ENCODE measurements at regions not wholly inside any gene's neighbourhood (a gene's known extent, or its start where the extent isn't known, plus 50 kb on each side); places are given as distances from the start of the nearest gene placed in this dataset.

- no peak for DNase-seq
Observed at GRCh38 chr9:1713841-1714240, 301.3 kb upstream of the SMARCA2 start.

- DNase-seq = no peak
Observed at GRCh38 chr9:1717882-1718281, 297.3 kb upstream of the SMARCA2 start.

DNA sequence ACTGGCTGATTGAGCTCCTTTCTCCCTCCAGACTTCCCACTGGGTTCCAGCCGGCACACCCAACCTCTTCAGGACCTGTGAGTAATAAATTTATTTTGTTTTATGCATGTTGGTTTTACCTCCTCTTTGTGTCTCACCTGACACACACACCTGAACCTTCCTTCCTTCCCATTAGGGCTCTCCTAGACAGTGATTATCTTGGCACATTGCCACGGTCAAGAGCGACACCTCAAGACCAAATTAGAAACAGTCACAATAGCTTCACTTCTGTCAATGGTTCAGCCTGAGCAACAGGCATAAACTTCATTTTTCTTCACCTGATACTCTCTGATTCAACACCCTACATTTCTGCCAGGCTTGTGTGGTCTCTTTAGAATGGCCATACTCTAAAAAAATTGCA lies 296.3 kb upstream of the SMARCA2 start:
- DNase-seq = no peak

DNA sequence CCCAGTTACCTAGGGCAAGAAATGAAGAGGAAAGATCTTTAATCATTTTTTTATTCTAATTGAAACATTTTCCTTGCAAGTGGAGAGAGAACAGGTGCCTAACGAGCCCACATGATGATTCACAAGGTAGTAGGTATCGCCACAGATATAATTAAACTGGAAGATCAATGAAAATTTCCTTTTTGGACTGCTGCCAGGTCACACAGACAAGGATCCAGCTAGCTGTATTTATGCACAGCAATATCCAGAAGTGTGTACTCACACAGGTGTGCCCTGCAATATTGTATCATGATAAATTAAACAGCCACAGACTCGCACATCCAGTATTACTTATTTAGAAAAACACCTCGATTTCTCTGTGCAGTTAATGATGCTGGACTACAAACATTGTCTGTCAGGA lies 294.0 kb upstream of the SMARCA2 start:
- no peak for DNase-seq

GRCh38 chr9:1722404-1722803 lies 292.7 kb upstream of the SMARCA2 start:
- DNase-seq = no peak

DNA sequence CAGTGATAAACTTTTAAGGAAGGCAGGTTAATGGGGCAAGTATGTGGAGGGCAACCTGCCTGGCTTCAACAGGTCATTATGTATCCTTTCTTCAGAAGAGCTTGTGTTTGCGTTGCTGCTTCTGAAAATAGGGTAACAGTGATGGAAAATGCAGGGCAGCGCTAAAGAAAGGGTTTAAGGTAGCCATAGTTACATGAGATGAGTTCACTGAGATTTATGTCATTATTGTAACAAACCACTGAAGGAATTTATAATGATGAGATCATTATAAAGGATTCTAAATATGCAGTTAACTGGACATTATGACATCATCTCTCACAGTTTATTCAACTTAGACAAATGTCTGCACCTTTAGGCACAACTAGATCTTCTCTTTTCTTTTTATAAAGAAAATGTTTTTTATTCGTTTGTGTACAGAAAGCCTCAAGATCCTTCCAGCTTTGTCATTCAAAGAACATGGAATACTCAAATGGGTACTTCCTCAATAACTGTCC lies 291.6 kb upstream of the SMARCA2 start:
- no peak for DNase-seq

GRCh38 chr9:1726993-1727759 lies 288.0 kb upstream of the SMARCA2 start:
- no peak for DNase-seq

DNA sequence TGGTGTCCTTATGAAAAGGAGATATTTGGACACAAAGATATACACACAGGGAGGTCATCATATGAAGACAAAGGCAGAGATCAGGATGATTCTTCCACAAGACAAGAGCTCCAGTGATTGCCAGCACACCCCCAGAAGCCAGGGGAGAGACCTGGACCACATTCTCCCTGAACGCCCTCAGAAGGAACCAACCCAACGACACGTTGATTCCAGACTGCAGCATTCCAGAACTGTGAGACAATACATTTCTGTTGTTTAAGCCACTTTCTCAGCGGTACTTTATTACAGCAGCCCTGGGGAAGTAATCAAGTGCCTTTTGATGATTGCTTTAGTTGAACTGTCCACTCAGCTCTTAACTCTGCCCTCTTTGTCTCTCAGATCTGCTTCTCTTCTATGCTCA lies 285.5 kb upstream of the SMARCA2 start:
- DNase-seq = no peak

- no peak for DNase-seq
Observed at GRCh38 chr9:1732670-1733069, 282.5 kb upstream of the SMARCA2 start.

DNA sequence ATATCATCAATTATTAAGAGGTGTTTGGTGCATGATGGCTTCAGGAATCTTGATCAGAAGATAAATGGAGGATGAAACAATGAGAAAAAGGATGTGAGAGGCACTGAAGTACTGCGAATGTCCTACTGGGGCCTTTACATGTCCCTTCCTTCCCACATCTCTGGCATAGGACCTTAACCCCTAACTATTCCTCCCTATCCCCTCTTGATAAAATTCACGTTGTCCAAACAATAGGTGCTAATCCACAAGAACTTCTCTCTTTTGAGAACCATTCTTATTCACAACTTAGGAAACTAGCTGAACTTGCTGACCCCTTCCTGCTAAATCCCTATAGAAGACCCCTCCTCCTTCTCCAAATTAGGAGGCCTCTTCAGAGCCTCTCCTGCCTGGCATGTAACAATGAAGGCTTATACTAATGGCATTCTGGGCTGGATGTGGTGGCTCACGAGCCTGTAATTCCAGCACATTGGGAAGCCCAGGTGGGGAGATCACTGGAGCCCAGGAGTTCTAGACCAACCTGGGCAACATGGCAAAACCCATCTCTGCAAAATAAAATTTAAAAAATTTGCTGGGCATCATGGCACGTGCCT lies 276.5 kb upstream of the SMARCA2 start:
- DNase-seq = no peak

DNA sequence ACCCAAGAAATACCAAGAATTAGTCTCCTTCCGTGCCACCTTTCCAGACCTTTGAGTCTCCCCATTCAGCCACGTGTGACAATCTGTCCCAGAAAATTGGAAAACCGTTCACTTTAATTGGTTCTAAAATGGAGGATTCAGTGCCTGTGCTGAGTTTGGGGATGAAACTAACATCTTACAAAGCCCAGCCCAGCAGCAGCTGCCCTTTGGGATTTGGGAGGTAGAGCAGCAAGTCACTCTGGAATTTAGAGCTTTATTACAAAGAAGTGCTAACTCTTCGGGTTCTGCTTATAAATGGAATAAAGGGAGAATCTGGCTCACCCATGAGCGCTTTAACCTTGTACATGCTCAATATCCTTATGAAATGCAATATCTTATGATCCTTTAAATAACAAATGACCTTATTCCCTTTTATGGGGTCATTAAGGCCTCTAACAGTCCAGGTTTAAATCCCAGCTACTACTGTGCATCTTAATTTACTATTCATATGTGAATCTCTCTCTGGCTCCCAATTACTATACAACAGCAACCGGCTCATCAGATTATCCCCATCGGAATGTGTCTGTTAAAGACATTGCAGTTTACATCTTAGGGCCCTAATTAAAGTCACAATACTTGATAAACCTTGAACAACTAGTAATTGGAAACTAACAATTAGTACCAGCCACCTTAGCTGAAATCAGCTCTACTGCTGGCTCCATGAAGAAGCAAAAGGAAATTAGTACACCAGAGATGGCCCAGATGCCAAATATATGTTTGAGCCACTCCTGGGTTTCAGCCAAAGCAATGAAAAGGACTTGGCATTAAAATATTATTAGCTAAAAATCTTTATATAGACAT lies 271.8 kb upstream of the SMARCA2 start:
- DNase-seq = no peak

- DNase-seq = no peak
Observed at GRCh38 chr9:1745980-1746379, 269.2 kb upstream of the SMARCA2 start.

- DNase-seq = no peak
Observed at GRCh38 chr9:1747417-1747967, 267.7 kb upstream of the SMARCA2 start.

GRCh38 chr9:1748407-1748806 lies 266.7 kb upstream of the SMARCA2 start:
- no peak for DNase-seq

- no peak for DNase-seq
Observed at GRCh38 chr9:1757186-1757585, 258.0 kb upstream of the SMARCA2 start.

DNA sequence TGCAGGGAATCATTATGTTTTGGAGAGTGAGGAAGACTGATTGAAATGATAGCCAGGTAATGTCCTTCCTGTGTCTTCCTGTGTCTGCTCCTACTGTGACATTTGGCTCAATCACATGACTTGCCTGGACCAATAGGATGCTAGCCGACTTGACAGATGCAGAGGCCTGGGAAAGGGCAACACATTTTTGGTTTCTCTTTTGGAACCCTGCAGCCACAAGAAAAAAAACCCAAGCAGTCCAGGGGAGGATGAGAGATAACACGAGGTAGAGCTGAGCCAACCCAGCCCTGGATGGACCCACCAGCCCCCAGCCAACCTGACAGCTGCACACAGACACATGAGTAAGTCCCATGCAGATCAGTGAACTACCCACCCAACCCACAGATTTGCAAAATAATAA lies 256.1 kb upstream of the SMARCA2 start:
- no peak for DNase-seq

DNA sequence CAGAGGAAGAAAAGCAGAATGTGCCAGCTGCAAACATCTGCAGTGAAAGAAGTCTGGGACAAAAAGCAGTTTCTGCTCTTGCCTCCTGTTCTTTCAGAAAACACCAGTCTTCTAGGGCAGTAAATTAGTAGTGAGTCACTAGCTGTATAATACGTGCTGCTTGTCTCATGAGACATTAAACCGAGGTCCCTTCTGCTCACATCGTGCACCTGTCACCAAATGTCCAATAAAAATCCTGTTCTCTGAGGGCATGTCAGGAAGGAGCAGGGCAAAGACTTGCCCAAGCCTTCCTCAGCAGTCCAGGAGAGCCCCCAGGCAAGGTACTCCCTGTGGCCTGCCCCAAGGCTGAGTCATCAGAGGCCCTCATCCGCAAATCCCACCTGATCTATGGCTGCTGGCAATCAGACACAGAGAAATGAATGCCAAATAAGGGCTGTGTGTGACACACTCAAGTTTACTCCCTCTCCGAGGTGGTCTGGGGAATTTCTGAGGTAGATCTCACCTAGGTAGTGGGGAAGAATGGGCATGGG lies 255.3 kb upstream of the SMARCA2 start:
- no peak for DNase-seq

DNA sequence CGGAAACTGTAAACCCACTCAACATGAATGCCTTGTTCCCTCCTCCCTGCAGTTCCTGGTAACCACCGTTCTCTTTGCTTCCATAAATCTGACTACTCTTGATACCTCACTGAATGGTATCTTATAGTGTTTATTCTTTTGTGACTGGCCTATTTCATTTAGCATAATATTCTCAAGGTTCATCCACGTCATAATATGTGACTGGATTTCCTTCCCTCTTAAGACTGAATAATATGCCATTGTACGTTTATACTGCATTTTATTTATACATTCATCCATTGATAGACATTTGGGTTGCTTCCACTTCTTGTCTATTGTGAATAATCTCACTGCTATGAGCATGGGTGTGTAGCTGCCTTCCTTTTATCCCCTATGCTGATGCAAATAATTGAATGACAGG lies 253.3 kb upstream of the SMARCA2 start:
- DNase-seq = no peak

- no peak for DNase-seq
Observed at GRCh38 chr9:1766042-1766441, 249.1 kb upstream of the SMARCA2 start.

- no peak for DNase-seq
Observed at GRCh38 chr9:1768561-1768960, 246.6 kb upstream of the SMARCA2 start.

DNA sequence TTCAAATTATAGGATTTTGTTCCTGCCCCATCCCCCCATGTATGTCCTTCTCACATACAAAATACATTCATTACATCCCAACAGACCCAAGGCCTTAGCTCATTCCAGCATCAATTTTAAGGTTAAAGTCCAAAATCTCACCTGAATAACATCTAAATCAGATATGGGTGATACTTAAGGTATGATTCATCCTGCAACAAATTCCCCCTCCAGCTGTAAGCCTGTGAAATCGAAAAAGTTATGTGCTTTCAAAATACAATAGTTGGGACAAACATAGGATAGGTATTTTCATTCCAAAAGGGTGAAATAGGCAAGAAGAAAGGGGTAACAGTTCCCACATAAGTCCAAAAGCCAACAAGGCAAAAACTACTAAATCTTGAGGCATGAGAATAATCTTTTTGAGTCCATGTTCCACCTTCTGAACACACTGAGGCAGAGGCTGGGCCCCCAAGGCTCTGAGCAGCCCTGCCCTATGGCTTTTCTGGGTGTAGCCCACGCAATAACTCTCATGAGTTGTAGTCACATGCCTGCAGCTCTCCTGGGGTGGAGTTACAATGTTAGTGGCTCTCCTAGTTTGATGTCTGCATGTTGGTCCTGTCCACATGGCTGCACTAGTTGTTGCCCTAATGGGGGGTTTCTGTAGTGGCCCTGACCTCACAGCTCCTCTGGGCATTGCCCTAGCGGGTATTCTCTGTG lies 243.9 kb upstream of the SMARCA2 start:
- DNase-seq = no peak

DNA sequence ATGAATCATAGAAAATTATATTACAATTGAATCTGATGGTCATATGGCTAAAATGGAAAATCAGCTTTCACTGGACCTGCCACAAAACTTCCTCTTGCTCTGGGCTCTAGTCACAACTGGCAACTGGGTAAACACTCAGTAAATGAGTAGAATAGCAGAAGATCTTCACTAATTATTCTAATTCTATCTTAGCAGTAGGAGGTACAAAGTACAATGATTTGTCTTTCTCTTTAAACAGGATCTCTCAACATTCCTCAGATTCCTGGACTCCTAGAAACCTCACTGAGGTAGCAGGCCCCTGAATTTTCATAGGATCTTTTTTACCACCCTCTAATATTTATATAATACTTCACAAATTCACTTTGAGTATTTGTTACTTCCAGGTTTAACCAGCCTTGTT lies 239.9 kb upstream of the SMARCA2 start:
- DNase-seq = no peak

DNA sequence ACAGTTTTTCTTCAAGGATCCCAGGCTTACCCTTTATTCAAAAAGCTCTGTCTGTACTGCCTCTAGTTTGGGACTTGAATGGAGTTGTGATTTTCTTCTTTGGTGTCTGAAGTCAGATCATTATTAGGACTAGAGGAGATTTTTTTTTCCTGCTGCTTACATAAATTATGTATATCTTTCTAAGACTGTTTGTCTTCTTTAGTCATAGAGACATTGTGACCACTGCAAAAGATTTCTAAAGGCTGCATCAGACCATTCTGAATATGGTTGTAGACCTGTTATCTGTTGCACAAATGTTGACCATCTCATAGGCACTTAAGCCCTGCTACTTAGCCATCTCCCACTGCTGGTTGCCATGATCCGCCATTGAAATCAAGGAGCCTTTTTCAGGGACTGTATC lies 238.5 kb upstream of the SMARCA2 start:
- no peak for DNase-seq
